HG03103 (cell line): ENCODE measurements at regions not wholly inside any gene's neighbourhood (a gene's known extent, or its start where the extent isn't known, plus 50 kb on each side); places are given as distances from the start of the nearest gene placed in this dataset.
A peak's percentile ranks its signal among the peaks of the same experiment; 100 is the strongest.
"Not testable (repeated sequence)": the region's sequence is repeated elsewhere in the genome, so short reads cannot be mapped to it uniquely, and the experiment has no call there.

Experiments used
- ATAC-seq: cut with Tn5 transposase; IDR thresholded peaks from one replicate; pipeline ENCODE4 v1.9.1; 2021; ENCODE audit warnings: low read depth; ENCODE audit not compliant: unreplicated experiment

- peak; percentile 72 for ATAC-seq
These were observed 157.4 kb downstream of the SKIDA1 start for GRCh38 chr10:21368022-21368582.

GRCh38 chr10:21366108-21366507 is 159.4 kb downstream of the SKIDA1 start:
- not testable (repeated sequence) for ATAC-seq

GRCh38 chr10:21364196-21365114 is 161.0 kb downstream of the SKIDA1 start:
- ATAC-seq: no peak

GRCh38 chr10:21363731-21364104 is 161.8 kb downstream of the SKIDA1 start:
- ATAC-seq: no peak

GRCh38 chr10:21363092-21363730 is 162.3 kb downstream of the SKIDA1 start:
- no peak for ATAC-seq

GRCh38 chr10:21359202-21359601 is 166.3 kb downstream of the SKIDA1 start:
- ATAC-seq: no peak

- ATAC-seq: no peak
These were observed 169.9 kb downstream of the SKIDA1 start for GRCh38 chr10:21355591-21356011.

- no peak for ATAC-seq
These were observed 172.6 kb downstream of the SKIDA1 start for GRCh38 chr10:21352886-21353285.

GRCh38 chr10:21351594-21351993 is 173.9 kb downstream of the SKIDA1 start:
- not testable (repeated sequence) for ATAC-seq

- ATAC-seq: no peak
These were observed 175.6 kb downstream of the SKIDA1 start for GRCh38 chr10:21349912-21350286.

GRCh38 chr10:21347785-21348170 is 177.7 kb downstream of the SKIDA1 start:
- no peak for ATAC-seq

- ATAC-seq: no peak
These were observed 178.3 kb downstream of the SKIDA1 start for GRCh38 chr10:21347043-21347784.

- no peak for ATAC-seq
These were observed 182.4 kb downstream of the SKIDA1 start for GRCh38 chr10:21343087-21343486.

GRCh38 chr10:21342499-21342898 is 183.0 kb downstream of the SKIDA1 start:
- ATAC-seq: not testable (repeated sequence)

- no peak for ATAC-seq
These were observed 185.2 kb downstream of the SKIDA1 start for GRCh38 chr10:21340331-21340730.

GRCh38 chr10:21337171-21337792 is 188.2 kb downstream of the SKIDA1 start:
- ATAC-seq: no peak

- ATAC-seq: no peak
These were observed 188.9 kb downstream of the SKIDA1 start for GRCh38 chr10:21336476-21337170.

GRCh38 chr10:21334891-21335696 is 190.4 kb downstream of the SKIDA1 start:
- no peak for ATAC-seq

GRCh38 chr10:21330628-21331020 is 194.9 kb downstream of the SKIDA1 start:
- no peak for ATAC-seq
